ENCODE measurements at regions not wholly inside any gene's neighbourhood (a gene's known extent, or its start where the extent isn't known, plus 50 kb on each side); places are given as distances from the start of the nearest gene placed in this dataset.
"Not testable (repeated sequence)": the region's sequence is repeated elsewhere in the genome, so short reads cannot be mapped to it uniquely, and the experiment has no call there.

- Histone ChIP-seq H3K9me3 (peaks cover 0 to 80% (median 41%) of the 10 kb centered on the region in 8 donors), H3K36me3 (no peaks in the 10 kb centered on the region), H3K4me3 (no peak overlapping the region), H3K27me3 (replicated peaks in 1 of 7) (no peaks in the 10 kb centered on the region), H3K4me1 (no peaks in the 10 kb centered on the region), H3K27ac (no peak overlapping the region)
- TF ChIP-seq, protein P1, sequence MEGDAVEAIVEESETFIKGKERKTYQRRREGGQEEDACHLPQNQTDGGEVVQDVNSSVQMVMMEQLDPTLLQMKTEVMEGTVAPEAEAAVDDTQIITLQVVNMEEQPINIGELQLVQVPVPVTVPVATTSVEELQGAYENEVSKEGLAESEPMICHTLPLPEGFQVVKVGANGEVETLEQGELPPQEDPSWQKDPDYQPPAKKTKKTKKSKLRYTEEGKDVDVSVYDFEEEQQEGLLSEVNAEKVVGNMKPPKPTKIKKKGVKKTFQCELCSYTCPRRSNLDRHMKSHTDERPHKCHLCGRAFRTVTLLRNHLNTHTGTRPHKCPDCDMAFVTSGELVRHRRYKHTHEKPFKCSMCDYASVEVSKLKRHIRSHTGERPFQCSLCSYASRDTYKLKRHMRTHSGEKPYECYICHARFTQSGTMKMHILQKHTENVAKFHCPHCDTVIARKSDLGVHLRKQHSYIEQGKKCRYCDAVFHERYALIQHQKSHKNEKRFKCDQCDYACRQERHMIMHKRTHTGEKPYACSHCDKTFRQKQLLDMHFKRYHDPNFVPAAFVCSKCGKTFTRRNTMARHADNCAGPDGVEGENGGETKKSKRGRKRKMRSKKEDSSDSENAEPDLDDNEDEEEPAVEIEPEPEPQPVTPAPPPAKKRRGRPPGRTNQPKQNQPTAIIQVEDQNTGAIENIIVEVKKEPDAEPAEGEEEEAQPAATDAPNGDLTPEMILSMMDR (IDR thresholded peaks at IDR 0.05 in 8 of 11, conservative IDR thresholded peaks at IDR 0.05 in 3 of 11): no peak
- intact Hi-C loops (cut with DNase I; ENCODE audit: low total_unique reads): no loop called here
- 74 to 77% (median 75%) methylated on average over 22 to 35 of the region's 35 CpGs for WGBS, 5 donors
- no peak for DNase-seq
Observed at GRCh38 chr12:37543131-37543965, 773.2 kb upstream of the ALG10B start.

- DNase-seq: no peak
- intact Hi-C loops (cut with DNase I; ENCODE audit: low total_unique reads): no loop called here
- 88 to 92% (median 90%) methylated on average over 23 to 27 of the region's 27 CpGs for WGBS, 5 donors
Observed at GRCh38 chr12:37543966-37544668, 772.5 kb upstream of the ALG10B start.

GRCh38 chr12:37544669-37545330 lies 771.8 kb upstream of the ALG10B start:
- 74 to 91% (median 85%) methylated on average over 9 of the region's 9 CpGs for whole genome bisulfite sequencing, 5 donors
- H3K27me3 ChIP-seq (replicated peaks in 1 of 7); H3K4me1 ChIP-seq; intact Hi-C loops (cut with DNase I; ENCODE audit: low total_unique reads); H3K36me3 ChIP-seq; H3K4me3 ChIP-seq; H3K27ac ChIP-seq; DNase-seq: not testable (repeated sequence)
- H3K9me3 ChIP-seq: peaks cover 0 to 87% (median 46%) of the 10 kb centered on the region in 8 donors

More at GRCh38 chr12:37543966-37544668, 772.5 kb upstream of the ALG10B start:
- no peak overlapping the region for H3K4me3 ChIP-seq
- H3K27me3 ChIP-seq (replicated peaks in 1 of 7): no peaks in the 10 kb centered on the region
- H3K4me1 ChIP-seq: no peaks in the 10 kb centered on the region
- no peak for TF ChIP-seq POLR2AphosphoS5 (IDR thresholded peaks at IDR 0.05)
- no peak for TF ChIP-seq POLR2A (IDR thresholded peaks at IDR 0.05)
- TF ChIP-seq, protein P1 (IDR thresholded peaks at IDR 0.05 in 8 of 11, conservative IDR thresholded peaks at IDR 0.05 in 3 of 11): no peak
- H3K9me3 ChIP-seq: peaks cover 0 to 87% (median 46%) of the 10 kb centered on the region in 8 donors
- H3K27ac ChIP-seq: no peak overlapping the region
- no peaks in the 10 kb centered on the region for H3K36me3 ChIP-seq

DNA sequence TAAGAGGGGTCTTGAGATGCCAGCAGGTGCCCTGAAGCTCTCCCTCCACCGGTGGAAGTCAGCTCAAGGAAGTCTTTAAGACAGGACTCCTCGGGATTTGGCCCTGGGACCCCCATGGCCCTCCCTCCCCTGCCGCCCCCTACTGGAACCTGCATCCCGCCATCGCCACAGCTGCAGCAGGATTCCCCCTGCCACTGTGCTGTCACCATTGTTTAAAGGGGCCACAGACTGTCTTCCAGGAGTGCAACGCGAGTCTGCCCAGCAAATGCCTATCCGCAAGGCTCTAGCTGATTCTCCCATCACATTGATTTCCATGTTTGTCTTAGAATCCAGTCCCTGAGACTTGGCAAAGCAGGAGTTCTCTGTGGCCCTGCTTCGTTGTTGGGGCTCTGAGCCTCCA lies 770.8 kb upstream of the ALG10B start:
- 69 to 88% (median 82%) methylated on average over 8 to 9 of the region's 9 CpGs for WGBS, 5 donors
- no peak for DNase-seq
- no peaks in the 10 kb centered on the region for H3K4me1 ChIP-seq
- intact Hi-C loops (cut with DNase I; ENCODE audit: low total_unique reads): no loop called here
- no peak overlapping the region for H3K27ac ChIP-seq
- no peaks in the 10 kb centered on the region for H3K36me3 ChIP-seq
- TF ChIP-seq, protein P1 (IDR thresholded peaks at IDR 0.05 in 8 of 11, conservative IDR thresholded peaks at IDR 0.05 in 3 of 11): no peak
- TF ChIP-seq POLR2AphosphoS5 (IDR thresholded peaks at IDR 0.05): no peak
- TF ChIP-seq POLR2A (IDR thresholded peaks at IDR 0.05): no peak
- peaks cover 0 to 92% (median 46%) of the 10 kb centered on the region in 8 donors for H3K9me3 ChIP-seq
- no peaks in the 10 kb centered on the region for H3K27me3 ChIP-seq (replicated peaks in 1 of 7)
- no peak overlapping the region for H3K4me3 ChIP-seq

Measured in spleen (tissue), 11 donors.